Right lung (tissue), 2 donors: ENCODE measurements at regions not wholly inside any gene's neighbourhood (a gene's known extent, or its start where the extent isn't known, plus 50 kb on each side); places are given as distances from the start of the nearest gene placed in this dataset.
"Not testable (repeated sequence)": the region's sequence is repeated elsewhere in the genome, so short reads cannot be mapped to it uniquely, and the experiment has no call there.

Experiments used
- DNase-seq, 2 donors: peaks; one replicate each; pipeline ENCODE4 v3.0.0-alpha.2; 2013

DNA sequence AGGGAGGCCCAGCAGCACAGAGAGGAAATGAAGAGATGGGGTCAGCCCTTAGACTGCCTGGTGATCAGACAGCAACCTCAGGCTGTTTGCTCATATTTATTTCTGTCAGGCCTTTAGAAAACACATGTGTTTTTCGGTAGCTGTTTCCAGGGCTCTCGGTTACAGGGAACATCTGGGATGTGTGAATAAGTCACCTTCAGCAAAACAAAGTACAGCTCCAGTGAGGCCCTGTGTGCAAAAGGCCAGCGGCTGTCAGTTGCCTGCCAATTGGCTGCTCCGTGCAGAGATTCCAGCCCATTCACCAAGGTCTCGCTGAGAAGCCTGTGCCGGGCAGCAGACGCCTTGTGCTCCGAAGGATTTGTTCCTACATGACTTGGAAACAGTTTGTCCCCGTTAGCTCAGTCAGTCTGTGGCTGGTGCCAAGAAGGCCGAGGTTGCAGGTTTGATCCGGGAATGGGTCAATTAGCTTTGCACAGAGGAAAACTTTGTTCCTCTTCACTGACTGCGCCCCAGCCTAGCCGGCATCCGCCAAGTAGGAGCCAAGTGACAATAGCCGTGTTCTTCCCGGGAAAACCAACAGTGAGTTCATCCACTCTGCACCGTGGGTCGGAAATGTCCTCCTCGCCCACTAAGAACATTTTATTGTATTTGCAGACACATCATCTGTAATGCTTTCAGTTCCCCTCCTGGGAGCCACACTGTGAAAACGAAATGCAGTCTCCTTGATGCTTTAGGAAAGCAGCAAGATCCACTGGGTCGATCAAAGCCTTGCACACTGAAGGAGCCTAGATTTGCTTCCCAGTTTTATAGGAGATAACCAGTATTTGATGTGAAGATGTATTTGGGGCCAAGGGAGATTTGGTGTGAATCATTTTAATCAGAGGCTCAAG, 315.4 kb upstream of the CDYL start:
- DNase-seq: no peak

DNA sequence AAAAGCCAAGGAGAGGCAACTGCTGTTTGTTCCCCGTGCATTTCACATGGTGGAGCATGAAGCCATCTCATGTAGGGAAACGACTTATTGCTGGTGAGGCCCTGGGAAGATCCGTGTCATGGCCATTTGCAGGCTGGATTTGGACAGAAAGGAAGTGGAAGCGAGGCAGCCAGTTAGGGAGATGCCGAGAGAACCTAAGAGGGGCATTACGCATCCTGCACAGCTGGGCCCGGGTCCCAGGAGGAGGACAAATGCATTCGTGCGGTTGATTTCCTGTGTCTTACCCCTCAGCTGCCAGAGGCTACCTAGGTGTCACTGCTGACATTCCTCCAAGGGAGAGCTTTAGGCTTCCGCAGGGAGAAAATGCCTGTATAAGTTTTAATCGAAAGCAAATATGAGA, 316.2 kb upstream of the CDYL start:
- DNase-seq: no peak

DNA sequence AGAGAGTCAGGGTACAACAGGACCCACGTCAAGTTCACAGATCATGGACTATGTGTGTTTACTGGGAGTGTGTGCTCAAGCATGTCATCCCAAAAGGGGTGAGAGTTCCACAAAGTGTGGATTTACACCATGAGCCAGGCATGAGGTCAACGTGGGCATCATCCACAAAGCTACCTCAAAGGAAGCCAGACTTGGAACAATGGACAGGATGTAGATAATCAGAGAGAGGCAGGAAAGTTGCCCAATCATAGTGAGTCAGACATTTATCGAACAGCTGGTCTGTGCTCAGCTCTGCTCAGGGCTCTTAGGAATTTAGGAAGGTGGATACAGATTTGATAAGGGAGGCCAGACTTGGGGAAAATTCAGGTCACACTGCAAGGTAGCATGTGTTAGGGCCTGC, 317.2 kb upstream of the CDYL start:
- no peak for DNase-seq

DNA sequence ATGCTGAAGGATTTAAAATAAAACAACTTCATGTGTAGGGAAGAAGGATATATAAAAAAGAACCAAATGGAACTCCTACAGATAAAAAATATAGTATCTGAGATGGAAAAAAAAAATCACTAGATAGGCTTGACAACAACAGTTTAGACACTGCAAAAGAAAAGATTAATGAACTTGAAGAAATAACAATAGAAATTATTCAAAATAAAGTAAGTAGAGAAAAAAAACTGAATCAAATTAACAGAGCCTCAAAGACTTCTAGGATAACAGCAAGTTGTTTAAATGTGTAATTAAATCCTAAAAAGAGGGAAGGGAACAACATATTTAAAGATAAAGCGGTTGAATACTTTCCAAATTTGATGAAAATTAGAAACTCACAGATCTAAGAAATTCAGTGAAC, 316.3 kb upstream of the ECI2 start:
- DNase-seq: no peak

DNA sequence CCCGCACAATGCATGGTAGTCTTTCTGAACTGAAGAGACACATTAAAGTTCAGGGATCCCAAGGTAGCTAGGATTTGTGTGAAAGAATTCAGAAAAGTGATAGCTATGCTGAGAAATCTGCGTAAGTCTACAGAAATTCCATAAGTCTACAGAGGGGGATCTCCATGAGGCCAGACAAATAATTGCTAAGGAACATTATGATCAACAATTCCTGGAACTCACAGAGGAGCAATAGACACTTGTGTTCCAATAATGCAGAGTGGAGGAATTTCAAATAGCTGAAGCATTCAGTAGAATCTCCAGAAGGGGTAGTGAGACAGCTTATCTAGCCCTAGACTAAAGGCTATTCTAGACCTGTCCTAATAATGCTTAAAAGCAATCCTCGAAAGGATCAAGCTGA, 315.7 kb upstream of the ECI2 start:
- no peak for DNase-seq

DNA sequence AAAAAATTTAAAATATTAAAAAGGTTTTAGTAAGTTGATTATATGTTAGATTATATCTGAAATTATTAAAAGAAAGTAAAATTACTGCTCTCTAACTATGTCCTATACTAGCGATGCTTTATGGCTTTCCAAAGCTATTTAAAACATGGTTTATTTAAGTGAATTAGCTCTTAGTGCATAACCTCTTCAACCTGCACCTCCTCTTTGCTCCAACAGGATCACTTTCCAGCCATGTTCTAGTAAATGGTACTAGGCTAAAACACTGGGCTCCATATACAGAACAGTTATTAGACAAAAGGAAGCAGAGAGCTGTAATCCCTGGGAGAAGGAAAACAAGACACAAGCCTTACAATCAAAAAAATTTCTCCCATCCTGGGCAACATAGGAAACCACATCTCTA, 314.9 kb upstream of the ECI2 start:
- no peak for DNase-seq

DNA sequence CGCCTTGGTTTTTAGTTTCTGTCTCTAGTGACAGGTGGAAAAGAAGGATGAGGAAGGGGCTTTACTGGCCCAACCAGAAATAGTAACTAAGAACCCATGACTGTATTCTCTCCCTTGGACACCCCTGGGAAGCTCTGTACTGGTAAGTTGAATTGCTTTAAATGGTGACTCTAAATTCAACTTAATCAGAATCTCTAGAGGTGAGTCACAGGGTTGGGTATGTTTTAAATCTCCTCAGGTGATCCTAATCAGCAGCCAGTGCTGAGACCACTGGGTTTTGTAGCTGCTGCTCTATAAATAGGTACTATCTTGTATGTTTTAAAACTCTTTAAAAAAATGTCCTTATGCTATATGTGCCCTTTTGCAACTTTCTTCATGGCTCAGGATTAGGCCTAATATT, 314.0 kb upstream of the ECI2 start:
- DNase-seq: no peak

DNA sequence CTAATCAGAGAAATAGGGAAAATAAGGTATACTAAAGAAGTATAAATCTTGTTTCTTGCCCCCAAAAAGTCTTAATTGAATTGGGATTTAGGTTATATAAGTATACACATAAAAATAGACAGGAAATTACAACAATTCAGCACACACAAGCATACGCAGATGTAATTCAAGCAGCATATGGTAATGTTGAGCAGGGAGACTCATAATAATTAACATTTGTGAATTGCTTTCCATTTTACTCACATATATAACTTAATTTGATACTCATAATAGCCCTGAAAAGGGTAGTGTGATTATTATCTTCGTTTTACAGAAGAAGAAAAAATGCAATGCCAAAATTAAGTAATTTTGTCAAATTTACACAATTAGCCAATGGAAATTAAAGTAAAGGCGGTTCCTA, 313.5 kb upstream of the ECI2 start:
- no peak for DNase-seq

DNA sequence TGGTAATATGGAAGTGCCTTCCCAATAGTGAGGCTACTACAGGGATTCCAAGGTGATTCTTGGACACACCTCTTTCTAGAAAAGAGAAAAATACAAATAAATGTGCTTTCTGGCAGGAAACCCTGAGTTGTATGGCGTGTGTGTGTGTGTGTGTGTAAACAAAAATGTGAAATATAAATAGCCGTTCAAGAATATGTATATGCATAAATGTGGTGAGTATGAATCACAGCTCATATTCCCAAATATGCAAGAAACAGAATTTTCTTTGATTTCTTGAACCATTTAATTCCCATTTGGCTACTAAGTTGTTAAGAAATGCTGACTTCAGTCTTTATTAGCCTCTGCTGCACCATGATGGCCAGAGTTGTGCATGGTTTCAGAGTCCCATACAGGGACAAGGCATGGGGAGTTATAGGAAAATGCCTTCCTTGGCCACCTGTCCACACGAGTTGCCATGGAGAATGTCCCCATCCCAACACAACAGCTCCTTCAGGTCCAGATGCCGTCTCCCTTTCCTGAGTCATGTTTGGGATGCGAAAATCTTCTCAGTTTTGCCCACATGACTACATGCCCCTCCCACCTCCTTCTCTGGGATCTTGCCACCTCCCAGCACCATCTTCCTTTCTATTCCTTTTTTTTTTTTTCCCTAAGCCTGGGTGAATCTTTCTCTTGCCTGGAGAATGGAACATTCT, 312.4 kb upstream of the ECI2 start:
- no peak for DNase-seq

DNA sequence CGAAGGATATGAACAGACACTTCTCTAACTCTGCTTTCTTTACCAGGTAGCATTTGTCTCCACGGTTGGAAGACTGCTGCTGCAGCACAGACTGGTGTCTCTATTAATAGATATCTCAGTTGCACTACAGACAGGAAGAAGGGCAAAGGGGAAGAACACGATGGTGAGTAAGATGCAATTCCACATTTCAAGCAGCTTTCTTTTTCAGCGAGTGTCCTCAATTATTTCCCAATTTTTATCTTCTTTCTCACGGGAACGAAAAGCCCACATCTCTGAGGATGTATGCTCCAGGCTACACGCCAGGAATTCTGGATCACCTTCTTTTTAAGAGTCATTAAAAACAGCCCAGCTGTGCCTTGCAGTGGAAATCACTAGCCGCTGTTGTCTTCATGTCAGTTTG, 311.6 kb upstream of the ECI2 start:
- no peak for DNase-seq

DNA sequence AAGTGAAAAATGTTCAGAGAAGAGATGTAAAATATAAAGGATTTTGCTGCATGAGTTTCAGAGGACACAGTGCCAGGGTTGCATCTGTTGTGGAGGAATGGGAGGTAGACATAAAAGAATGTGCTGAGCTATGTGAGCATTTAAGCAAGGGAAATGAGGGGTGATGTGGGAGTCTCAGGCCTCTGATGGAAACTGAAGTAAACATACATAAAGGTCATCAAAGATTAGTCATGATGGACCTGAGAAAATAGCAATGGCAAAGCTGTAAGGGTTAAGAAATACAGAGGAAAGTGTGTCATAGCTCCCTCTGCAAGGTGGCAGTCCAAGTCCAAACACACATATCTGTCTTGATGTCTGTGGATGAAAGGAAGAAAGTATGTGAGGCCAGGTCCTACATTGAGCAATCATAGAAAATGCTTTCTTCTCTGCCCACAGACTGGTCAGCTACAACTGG, 306.6 kb upstream of the ECI2 start:
- DNase-seq: no peak

DNA sequence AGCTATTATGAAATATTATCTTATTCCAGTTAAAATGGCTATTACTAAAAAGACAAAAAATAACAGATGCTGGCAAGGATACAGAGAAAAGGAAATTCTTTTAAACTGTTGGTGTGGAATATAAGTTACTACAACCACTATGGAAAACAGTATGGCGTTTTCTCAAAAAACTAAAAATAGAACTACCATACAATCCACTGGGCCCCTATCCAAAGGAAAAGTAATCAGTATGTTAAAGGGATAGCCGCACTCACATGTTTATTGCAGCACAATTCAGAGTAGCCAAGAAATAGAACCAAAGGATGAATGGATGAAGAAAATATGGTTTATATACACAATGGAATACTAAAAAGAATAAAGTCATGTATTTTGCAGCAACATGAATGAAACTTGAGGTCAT, 303.8 kb upstream of the ECI2 start:
- no peak for DNase-seq

DNA sequence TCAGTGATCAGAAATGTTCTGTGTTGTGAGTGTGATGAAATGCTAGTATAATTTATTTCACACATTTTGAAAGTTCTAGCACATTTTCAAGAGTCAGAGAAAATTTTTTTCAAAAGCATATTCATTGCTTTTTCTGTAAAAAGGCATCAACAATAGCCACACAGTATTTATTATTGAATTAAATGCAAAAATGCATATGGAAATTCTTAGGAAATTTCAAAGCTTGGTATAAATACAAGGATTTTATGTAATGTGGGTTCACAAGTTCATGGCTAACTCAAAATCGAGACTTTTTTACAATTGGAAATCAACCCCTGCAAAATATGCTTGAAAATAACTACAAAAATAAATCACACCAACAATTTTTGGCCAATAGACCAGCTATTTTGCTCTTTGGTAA, 302.0 kb upstream of the ECI2 start:
- DNase-seq: no peak

DNA sequence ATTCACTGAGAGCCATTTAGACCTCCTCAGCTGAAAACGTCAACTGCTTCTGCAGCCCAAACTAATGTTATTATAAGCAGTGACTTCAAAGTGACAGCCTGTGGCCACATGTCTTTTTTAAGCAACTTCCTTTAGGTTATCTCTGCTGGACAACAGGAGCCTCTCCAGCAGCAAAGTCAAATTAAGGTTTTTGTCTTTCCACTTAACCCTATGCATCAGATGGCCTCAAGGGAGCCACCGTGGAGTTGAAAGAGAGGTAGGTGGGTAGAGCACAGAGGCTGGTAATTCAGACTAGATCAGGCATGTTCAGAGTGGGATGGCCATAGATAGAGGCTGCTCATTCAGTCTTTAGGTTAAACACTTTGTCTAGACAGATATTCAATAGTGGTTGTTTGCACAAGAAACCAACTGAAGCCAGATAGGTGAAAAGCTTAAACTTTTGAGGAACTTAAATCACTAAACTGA, 300.6 kb upstream of the ECI2 start:
- no peak for DNase-seq

DNA sequence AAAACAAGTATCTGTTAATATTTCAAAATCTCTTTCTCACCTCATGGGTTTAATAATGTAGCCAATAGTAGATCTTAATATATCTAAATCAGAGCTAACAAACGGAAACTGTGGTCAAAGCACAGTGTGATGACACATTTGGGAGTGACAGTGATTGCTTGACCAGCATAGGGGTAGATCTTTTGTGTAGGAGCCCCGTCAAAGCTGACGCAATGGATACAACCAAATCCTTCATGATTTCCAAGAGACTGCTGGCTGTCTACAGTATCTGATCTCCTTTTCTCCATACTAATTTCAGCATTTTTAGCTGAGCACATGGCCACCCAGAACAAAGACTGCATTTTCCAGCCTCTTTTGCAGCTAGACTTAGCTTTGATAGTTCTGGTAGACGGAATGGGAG, 299.3 kb upstream of the ECI2 start:
- no peak for DNase-seq

DNA sequence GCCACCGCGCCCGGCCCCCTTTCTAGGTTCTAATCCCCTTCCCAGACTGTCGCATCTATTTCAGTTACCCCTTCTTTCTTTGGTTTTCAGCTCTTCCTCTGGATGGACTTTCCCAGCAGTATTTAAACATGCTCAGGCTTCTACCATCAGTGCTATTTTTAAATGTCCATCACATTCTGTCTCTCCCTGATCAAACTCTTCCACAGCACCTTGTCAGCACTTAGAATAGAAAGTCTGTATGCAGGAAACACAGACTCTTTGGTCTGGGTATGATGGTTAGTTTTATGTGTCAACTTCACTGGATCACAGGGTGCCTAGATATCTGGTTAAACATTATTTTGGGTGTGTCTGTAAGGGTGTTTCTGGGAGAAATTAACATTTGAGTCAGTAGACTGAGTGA, 297.8 kb upstream of the ECI2 start:
- no peak for DNase-seq

DNA sequence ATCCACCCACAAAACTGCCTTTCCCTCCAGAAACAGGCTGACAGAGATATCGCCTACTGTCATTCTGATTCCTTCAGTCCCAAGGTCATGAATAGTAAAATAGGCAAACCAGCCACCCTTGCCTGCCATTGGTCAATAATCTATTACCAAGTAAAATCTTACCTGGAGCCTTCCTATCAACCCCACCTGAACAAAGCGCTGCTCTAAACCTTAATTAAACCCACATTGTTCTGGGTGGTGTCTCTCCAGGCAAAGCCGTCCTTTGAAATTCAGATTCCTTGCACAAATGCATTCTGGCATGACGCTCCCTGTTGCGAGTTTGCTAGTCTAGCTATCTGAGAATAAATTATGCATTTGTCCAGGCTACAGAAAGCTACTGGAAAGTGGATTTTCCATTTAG, 291.6 kb upstream of the ECI2 start:
- DNase-seq: no peak

DNA sequence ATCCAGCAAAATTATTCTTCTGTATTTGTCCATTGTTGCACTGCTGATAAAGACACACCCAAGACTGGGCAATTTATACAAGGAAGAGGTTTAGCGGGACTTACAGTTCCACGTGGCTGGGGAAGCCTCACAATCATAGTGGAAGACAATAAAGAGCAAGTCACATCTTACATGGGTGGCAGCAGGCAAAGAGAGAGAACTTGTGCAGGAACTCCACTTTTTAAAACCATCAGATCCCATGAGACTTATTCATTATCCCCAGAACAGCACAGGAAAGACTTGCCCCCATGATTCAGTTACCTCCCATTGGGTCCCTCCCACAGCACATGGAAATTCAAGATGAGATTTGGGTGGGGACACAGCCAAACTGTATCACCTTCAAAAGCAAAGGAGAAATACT, 286.5 kb upstream of the ECI2 start:
- DNase-seq: no peak

DNA sequence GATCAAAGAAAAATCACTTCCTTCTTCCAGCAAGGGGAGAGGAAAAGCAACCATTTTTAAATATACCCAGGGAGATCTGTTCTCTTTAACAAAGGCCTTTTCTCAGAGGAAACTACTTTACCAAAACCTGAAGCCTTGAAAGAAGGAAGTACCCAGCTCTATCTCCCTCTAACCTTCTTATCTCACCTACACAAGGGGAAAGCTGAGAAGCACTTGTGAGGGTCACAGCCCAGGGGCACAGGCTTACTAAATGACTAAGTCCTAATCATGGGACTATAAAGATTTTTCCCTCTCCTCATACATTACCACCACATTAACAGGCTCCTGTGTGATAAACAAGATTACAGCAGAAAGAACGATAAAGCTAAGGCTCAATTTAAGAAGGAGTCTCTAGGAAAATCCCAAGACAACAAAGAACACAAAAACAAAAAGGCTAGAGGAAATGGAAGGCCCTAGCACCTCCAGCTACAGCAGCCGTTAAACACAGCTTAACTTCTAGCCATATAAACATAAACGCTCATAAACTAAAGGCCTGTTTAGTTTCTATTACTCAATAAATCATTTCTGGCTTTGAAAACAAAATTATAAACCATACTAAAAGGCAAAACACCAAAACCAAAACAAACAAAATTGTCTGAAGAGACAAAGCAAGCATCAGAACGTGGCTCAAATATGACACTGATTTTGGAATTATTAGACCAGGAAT, 284.9 kb upstream of the ECI2 start:
- no peak for DNase-seq

DNA sequence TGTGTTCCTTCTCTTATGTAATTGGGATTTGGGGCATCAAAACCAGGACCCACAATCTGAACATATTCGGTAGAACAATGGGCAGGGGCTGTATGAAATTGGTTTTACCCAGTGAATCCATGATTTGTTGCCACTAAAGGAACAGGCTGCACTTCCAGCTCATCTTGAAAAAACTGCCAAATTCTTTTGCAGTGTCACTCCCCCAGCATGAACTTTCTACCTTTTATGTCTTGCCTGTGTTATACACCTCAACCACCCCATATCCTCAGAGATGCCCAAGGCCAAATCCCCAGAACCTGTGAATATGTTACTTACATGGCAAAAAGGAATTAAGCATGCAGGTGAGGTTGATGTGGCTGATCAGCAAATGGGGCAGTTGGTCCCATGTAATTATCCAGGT, 280.2 kb upstream of the ECI2 start:
- DNase-seq: no peak

DNA sequence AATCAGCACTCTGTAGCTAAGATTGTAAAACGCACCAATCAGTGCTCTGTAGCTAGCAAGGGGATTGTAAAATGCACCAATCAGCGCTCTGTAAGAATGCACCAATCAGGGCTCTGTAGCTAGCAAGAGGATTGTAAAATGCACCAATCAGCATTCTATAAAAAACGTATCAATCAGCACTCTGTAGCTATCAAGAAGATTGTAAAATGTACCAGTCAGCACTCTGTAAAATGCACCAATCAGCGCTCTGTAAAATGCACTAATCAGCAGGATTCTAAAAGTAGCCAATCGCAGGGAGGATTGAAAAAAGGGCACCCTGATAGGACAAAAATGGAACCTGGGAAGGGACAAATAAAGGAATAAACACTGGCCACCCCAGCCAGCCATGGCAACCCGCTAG, 278.7 kb upstream of the ECI2 start:
- DNase-seq: not testable (repeated sequence)

DNA sequence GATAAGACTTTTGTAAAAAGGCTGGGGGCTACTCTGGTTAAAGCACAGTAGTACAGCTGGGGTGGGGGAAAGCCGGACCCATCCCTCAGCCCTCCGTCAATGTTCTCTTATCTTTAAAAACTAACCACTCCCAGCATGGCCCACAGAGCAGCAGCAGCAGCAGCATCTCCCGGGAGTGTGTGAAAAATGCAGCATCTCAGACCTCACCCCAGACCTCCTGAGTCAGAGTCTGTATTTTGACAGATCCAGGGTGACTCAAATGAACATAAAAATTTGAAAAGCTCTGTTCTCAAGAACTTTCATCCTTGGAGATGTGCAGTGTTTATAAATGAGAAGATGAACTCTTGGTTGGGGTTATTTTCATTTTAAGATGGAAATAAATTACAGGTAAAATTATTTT, 277.7 kb upstream of the ECI2 start:
- DNase-seq: no peak

DNA sequence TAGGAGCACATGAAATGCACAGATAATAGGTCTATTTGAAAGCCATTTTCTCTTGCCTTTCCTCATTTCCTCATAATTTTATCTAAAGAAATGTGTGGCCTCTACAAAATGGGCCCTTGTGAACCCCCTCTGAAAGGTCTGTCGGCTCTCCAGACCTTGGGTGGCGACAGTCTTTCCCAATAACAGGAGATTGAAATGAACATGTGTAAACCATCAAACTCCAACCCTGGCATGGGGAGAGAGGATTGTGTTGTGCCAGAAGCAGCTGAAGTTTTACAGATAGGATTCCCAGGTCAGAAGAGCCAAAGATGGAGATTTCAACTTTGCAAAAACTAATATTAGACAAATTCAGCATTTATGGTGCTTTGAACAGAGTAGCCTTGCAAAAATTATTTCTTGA, 277.1 kb upstream of the ECI2 start:
- no peak for DNase-seq
